Amniotic stem cell (primary cell): ENCODE measurements at regions not wholly inside any gene's neighbourhood (a gene's known extent, or its start where the extent isn't known, plus 50 kb on each side); places are given as distances from the start of the nearest gene placed in this dataset.

ENCODE experiments used
- DNase-seq: peaks from one replicate; lab custom pipeline; 2025; lab: John Stamatoyannopoulos, UW

DNA sequence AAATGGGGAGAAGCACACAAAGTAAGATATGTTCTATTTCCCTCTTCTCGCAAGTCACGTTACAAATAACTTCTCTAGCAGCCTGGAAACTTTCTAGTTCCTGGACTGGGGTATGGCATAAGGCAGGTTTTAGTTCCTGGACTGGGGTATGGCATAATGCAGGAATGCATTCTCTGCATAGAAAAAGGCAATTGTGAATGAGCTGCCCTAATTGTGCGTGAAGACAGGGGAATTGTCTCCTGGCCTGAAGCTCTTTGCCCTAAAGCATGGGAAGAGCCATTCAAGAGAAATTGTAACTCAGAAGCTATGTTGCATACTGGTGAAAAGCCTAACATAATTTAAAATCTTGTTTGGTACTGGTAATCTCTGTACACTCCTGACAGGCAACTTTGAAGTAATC lies 54.3 kb upstream of the CBLB start:
- DNase-seq, result no peak

GRCh38 chr3:105927741-105928140 lies 58.9 kb upstream of the CBLB start:
- no peak for DNase-seq

DNA sequence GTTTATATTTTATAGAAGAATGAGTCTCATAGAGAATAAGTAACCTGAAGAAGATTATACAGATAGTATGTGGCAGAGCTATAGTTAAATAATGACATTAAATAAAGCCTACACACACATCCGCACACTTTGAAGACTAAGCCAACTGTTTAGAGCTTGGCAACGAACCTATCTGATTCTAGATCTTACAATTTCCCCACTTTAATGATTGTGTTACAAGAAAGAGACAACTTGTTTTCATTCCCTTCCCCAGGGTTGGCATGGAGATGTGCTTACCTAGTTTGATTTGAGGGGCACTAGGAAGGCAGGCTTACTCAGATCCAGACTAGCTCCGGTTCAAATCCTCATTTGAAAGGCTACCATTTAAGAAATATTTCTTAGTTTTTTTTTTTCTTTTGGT lies 61.9 kb upstream of the CBLB start:
- DNase-seq, result no peak

- no peak for DNase-seq
These were observed 62.7 kb upstream of the CBLB start for GRCh38 chr3:105931500-105931899.

DNA sequence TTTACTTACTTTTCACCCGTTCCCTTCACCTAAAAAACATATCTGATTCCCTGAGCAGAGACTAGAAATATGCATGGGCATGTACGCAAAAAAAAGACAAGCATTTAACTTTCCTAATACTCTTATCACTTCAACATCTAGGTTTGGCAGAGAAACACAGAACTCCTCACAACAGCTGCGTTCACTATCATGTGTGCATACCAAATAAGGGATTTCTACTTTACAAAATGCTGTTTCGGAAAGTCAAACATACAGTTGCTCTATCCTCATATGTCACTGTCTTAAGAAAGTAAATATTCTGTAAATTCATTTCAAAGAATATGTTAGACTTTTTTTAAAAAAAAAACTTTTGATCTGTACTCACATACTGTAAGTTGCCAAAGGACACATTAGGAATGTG lies 65.1 kb upstream of the CBLB start:
- no peak for DNase-seq

DNA sequence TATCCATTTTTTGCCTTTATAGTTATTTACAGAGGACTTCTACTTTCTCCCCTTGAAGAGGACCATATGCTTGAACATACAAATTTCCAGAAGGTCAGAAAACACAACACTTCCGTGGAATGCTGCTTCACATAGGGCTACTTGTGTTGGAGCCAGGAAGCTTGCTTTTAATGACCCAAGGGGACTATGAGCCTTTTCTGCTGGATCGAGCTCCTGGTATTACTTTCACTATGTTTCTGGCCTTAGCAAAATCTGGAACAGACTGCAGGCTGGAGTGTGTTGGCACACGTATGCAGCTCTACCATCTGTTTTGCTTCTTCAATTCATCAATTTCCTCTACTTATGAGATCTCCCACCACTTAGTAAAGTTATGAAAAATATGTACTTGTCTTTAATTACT lies 69.3 kb upstream of the CBLB start:
- DNase-seq, result no peak

- DNase-seq, result no peak
These were observed 70.0 kb upstream of the CBLB start for GRCh38 chr3:105938806-105939205.

- no peak for DNase-seq
These were observed 75.5 kb upstream of the CBLB start for GRCh38 chr3:105944276-105944675.

DNA sequence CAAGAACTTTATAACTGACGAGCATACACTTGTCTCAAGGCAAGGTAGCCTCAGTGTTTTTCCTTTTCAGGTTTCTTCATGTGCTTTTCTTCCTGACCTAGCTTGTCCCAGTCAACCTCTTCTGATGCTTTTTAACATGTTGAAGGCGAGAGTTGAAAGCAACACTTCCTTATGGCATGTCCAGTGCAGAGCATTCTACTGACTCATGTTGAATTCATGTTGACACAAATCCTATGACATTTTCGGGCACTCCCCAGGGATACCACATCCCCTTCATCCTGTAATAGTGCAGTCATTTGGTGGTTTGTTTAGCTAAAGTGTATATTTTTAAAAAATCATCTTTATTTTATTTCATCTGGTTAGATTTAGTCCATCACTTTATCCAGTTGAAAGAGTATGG lies 75.9 kb upstream of the CBLB start:
- DNase-seq, result peak; percentile 51

DNA sequence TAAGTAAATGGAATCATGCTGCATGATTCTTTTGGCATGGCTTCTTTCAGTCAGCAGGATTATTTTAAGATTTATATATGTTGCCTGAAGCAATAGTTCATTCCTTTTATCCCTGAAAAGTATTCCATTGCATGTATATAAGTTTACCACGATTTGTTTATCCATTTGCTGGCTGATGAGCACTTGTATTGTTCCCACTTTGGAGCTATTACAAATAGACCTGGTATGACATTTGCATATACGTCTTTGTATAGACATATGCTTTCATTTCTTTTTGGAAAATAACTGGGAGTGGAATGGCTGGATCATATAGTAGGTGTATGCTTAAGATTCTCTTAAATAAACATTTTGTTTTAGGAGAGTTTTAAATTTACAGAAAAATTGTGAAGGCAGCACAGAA lies 79.3 kb upstream of the CBLB start:
- DNase-seq, result no peak

DNA sequence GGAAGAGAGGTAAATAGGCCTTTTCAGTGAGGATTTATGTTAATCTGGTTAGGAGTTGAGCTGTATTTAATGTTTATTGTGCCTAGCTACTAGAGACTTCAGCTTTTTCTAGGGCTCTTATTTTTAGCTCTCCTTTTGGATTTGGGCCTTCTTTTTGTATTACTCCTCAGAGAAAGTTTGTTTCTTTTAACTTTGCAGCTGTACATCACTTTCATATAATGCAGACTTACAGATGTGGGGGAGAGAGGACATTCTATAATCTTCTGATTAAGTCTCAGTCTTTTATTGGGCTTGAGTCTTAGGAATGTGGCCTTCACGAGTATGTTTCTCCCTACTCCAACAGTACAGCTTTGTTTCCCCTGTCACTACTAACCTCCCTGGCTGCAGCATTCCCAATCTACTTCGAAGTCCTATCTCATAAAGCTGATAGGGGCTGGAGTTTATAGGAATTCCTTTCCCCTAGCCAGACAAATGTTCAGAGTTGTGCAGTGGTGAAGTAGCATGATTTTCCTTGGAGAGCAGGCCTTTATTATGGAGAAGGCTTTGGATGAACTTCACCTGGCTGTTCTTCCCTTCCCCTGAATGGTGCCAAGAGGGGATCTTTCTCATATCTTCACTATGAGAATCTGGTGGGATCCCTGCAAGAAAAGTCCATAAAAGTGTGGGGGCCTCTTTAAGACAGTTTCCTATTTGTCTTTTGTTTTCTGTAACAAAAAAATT lies 82.2 kb upstream of the CBLB start:
- no peak for DNase-seq

- no peak for DNase-seq
These were observed 85.0 kb upstream of the CBLB start for GRCh38 chr3:105953831-105954230.

DNA sequence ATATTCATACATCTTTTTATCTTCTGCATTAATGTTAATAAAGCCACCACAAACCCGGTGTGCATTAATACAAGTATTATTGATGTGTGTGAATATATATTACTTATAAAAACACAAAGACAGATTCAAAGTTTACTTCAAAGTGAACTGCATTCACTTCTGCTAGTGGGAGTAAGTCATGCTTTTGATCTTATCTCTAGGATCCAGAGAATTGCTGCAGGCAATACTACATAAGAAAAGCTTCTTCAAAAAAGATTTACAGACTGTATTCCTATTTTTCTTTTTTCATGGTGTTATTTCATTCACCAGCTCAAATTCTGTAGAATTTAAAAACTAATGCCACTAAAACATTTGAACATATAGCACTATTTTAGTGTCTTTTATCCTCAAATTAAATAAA lies 87.5 kb upstream of the CBLB start:
- DNase-seq, result no peak

GRCh38 chr3:105957722-105958121 lies 88.9 kb upstream of the CBLB start:
- DNase-seq, result peak; percentile 31

- DNase-seq, result no peak
These were observed 89.6 kb upstream of the CBLB start for GRCh38 chr3:105958237-105959000.

DNA sequence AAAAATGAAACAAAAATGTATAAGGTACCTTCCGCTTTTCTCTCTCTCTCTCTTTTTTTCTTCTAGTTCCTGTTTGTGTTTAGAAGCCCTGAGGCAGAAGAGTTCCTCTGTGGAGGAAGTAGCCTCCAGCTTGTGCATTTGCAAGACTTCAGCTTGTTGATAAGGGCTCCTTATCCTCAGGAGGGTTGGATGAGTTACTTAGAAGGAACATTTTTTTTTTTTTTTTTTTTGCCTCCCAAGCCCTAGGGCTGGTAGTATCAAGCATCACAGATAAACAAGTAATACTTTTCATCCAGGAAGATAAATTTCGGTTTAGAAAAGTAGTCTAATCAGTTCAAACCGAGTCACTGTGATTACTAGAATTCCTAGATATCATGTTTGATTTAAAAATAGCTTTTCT lies 91.0 kb upstream of the CBLB start:
- no peak for DNase-seq

DNA sequence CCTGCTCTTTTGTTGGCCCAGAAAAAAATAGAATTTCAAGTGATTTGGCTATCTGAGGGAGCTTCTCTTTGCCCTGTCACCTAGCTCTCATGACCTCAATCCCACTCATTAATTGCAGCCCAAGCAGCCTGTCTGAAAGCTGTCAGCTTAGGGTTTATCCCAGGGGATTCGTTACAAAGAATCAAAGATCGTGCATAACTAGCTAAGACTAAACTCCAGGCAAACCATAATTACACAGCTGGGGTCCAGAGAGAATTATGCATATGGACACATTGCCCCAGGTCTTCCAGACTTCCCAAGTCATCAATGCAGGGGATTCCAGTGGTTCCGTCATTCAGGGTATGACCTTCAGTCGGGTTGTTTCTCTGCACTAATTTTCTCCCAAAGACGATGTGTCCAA lies 91.6 kb upstream of the CBLB start:
- no peak for DNase-seq

- no peak for DNase-seq
These were observed 94.3 kb upstream of the CBLB start for GRCh38 chr3:105963161-105963560.

GRCh38 chr3:105965384-105965783 lies 96.6 kb upstream of the CBLB start:
- DNase-seq, result no peak

GRCh38 chr3:105967117-105967516 lies 98.3 kb upstream of the CBLB start:
- no peak for DNase-seq

GRCh38 chr3:105970283-105970682 lies 101.5 kb upstream of the CBLB start:
- DNase-seq, result no peak

DNA sequence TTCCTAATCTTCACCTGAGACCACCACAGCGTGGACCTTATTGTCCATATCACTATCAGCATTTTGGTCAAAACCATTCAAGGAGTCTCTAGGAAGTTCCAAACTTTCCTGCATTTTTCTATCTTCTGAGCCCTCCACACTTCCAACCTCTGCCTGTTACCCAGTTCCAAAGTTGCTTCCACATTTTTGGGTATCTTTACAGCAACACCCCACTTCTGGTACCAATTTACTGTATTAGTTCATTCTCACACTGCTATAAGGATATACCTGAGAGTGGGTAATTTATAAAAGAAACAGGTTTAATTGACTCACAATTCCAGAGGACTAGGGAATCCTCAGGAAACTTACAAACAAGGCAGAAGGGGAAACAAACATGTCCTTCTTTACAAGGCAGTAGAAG lies 103.3 kb upstream of the CBLB start:
- DNase-seq, result no peak

DNA sequence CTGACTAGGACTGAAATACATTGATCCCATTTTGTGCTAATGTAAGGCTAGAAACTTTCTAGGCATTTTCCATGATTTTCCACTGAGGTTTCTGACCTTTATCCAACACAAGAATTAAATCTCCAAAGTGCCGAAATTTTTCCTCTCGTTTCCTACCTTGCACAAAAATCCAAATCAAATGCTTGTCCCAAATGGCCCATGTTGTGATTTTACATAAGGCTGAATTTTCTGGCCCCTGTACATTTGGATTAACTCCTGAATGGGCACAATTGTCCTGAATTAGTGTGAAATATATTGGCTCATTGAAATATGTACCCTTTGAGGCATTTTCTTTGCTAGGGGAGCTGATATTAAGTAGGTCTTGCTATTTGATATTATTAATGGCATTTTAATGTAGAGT lies 105.6 kb upstream of the CBLB start:
- DNase-seq, result no peak

- no peak for DNase-seq
These were observed 107.4 kb upstream of the CBLB start for GRCh38 chr3:105976196-105976595.
